ENCODE measurements at regions not wholly inside any gene's neighbourhood (a gene's known extent, or its start where the extent isn't known, plus 50 kb on each side); places are given as distances from the start of the nearest gene placed in this dataset.

DNA sequence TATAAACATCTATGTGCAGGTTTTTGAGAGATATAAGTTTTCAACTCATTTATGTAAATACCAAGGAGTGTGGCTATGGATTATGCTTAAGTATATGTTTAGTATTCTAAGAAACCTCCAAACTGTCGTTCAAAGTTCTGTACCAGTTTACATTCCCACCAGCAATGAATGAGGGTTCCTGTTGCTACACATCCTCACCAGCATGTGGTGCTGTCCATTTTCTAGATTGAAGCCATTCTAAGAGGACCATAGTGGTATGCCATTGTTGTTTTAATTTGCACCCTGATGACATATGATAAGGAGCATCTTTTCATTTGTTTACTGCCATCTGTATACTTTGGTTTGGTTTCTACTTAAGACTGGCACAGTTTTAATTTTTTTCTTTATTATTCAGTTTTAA lies 2097.9 kb downstream of the LRRC4C start:
- in situ Hi-C loops (cut with HindIII; ENCODE audit: low pct_unique_long_range_greater_than_20kb, low sequenced_read_pairs): no loop called here
- no peak overlapping the region for H3K4me3 ChIP-seq (ENCODE audit: low read depth in 2 of 2, low read length in 2 of 2)
- no peaks in the 10 kb centered on the region for H3K27me3 ChIP-seq (ENCODE audit: control insufficient read depth, insufficient read depth, low read length)
- H3K4me1 ChIP-seq (ENCODE audit: control insufficient read depth, insufficient read depth, low read length): no peaks in the 10 kb centered on the region
- no peak for ATAC-seq
- no peak overlapping the region for H3K27ac ChIP-seq (ENCODE audit: low read length)
- BruUV-seq (replicated peaks): no TSS peak
- ChIA-PET CTCF (no interaction called here), POLR2A (no interaction called here)
- no peaks in the 10 kb centered on the region for H3K9me3 ChIP-seq (ENCODE audit: control insufficient read depth, insufficient read depth, low read depth, low read length)
- no peak for DNase-seq (ENCODE audit: low read depth, low spot score)
- TF ChIP-seq SIN3A (IDR thresholded peaks at IDR 0.05; ENCODE audit: borderline replicate concordance, insufficient read depth, low read depth, low read length) (no peak), POLR2AphosphoS5 (IDR thresholded peaks at IDR 0.05; ENCODE audit: low read depth, low read length) (no peak), TCF7L2 (IDR thresholded peaks at IDR 0.05; ENCODE audit: low read depth, low read length) (no peak)
- TF ChIP-seq, protein P1, sequence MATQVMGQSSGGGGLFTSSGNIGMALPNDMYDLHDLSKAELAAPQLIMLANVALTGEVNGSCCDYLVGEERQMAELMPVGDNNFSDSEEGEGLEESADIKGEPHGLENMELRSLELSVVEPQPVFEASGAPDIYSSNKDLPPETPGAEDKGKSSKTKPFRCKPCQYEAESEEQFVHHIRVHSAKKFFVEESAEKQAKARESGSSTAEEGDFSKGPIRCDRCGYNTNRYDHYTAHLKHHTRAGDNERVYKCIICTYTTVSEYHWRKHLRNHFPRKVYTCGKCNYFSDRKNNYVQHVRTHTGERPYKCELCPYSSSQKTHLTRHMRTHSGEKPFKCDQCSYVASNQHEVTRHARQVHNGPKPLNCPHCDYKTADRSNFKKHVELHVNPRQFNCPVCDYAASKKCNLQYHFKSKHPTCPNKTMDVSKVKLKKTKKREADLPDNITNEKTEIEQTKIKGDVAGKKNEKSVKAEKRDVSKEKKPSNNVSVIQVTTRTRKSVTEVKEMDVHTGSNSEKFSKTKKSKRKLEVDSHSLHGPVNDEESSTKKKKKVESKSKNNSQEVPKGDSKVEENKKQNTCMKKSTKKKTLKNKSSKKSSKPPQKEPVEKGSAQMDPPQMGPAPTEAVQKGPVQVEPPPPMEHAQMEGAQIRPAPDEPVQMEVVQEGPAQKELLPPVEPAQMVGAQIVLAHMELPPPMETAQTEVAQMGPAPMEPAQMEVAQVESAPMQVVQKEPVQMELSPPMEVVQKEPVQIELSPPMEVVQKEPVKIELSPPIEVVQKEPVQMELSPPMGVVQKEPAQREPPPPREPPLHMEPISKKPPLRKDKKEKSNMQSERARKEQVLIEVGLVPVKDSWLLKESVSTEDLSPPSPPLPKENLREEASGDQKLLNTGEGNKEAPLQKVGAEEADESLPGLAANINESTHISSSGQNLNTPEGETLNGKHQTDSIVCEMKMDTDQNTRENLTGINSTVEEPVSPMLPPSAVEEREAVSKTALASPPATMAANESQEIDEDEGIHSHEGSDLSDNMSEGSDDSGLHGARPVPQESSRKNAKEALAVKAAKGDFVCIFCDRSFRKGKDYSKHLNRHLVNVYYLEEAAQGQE (IDR thresholded peaks at IDR 0.05; ENCODE audit: insufficient read depth in 1 of 2, low read depth in 2 of 2, low read length in 1 of 2): no peak
- TF ChIP-seq, protein P2, sequence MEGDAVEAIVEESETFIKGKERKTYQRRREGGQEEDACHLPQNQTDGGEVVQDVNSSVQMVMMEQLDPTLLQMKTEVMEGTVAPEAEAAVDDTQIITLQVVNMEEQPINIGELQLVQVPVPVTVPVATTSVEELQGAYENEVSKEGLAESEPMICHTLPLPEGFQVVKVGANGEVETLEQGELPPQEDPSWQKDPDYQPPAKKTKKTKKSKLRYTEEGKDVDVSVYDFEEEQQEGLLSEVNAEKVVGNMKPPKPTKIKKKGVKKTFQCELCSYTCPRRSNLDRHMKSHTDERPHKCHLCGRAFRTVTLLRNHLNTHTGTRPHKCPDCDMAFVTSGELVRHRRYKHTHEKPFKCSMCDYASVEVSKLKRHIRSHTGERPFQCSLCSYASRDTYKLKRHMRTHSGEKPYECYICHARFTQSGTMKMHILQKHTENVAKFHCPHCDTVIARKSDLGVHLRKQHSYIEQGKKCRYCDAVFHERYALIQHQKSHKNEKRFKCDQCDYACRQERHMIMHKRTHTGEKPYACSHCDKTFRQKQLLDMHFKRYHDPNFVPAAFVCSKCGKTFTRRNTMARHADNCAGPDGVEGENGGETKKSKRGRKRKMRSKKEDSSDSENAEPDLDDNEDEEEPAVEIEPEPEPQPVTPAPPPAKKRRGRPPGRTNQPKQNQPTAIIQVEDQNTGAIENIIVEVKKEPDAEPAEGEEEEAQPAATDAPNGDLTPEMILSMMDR (IDR thresholded peaks at IDR 0.05): no peak
- H3K36me3 ChIP-seq (ENCODE audit: control insufficient read depth, insufficient read depth, low read length): no peaks in the 10 kb centered on the region
- intact Hi-C loops (cut with micrococcal nuclease; ENCODE audit: unreplicated experiment): no loop called here

DNA sequence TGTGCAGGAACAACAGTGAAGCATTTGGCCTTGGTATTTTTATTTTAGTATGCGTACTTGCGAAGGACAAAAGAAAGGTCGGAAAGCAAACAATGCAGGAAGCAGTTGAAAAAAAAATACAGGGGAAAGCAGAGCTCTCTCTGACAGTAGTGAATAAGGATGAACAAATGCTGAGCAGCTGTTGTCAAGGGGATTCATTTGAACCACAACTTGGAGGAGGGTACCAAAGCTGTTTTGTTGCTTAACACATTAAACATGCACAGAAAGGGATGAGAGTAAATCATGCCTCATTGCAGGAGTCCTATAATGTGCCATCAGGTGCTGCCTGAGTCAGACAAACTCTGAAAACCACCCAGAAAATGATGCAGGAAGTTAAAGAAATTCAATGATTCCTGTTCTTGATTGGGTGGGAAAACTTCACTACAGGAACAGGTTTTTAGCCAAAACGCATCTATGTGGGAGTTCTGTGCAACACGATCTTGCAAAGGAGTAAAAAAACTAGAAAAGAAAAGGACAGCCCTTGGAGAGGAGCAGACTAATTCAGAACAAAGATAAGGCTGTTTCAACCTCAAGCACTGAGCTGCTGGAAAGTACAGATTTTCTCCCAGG lies 2113.5 kb downstream of the LRRC4C start:
- H3K4me3 ChIP-seq (ENCODE audit: low read depth in 2 of 2, low read length in 2 of 2): no peak overlapping the region
- ATAC-seq: no peak

More for the DNA sequence above, 2113.5 kb downstream of the LRRC4C start:
- no peak for DNase-seq (ENCODE audit: low read depth, low spot score)
- in situ Hi-C loops (cut with HindIII; ENCODE audit: low pct_unique_long_range_greater_than_20kb, low sequenced_read_pairs) (no loop called here), intact Hi-C loops (cut with micrococcal nuclease; ENCODE audit: unreplicated experiment) (no loop called here)
- TF ChIP-seq SIN3A (IDR thresholded peaks at IDR 0.05; ENCODE audit: borderline replicate concordance, insufficient read depth, low read depth, low read length): no peak
- no peak for TF ChIP-seq POLR2AphosphoS5 (IDR thresholded peaks at IDR 0.05; ENCODE audit: low read depth, low read length)
- TF ChIP-seq, protein P1 (IDR thresholded peaks at IDR 0.05; ENCODE audit: insufficient read depth in 1 of 2, low read depth in 2 of 2, low read length in 1 of 2): no peak
- Histone ChIP-seq H3K9me3 (ENCODE audit: control insufficient read depth, insufficient read depth, low read depth, low read length) (no peaks in the 10 kb centered on the region), H3K27me3 (ENCODE audit: control insufficient read depth, insufficient read depth, low read length) (no peaks in the 10 kb centered on the region), H3K36me3 (ENCODE audit: control insufficient read depth, insufficient read depth, low read length) (no peaks in the 10 kb centered on the region), H3K4me1 (ENCODE audit: control insufficient read depth, insufficient read depth, low read length) (no peaks in the 10 kb centered on the region), H3K27ac (ENCODE audit: low read length) (no peak overlapping the region)
- CTCF ChIA-PET: no interaction called here
- no TSS peak for BruUV-seq (replicated peaks)
- POLR2A ChIA-PET: no interaction called here

Data from Panc1 (cell line).